H9 (cell line): ENCODE measurements at regions not wholly inside any gene's neighbourhood (a gene's known extent, or its start where the extent isn't known, plus 50 kb on each side); places are given as distances from the start of the nearest gene placed in this dataset.
A peak's percentile ranks its signal among the peaks of the same experiment; 100 is the strongest.

ENCODE experiments used
- DNase-seq: peaks from one replicate; pipeline ENCODE4 v3.0.0-alpha.2; 2017
- H2AFZ ChIP-seq: one replicate; pipeline ENCODE4 v1.6.1; 2013; ENCODE audit warnings: mild to moderate bottlenecking, low read length, control low read depth, moderate library complexity
- H2AK5ac ChIP-seq: 2 replicates; pipeline ENCODE4 v1.6.1; 2013; ENCODE audit warnings: low read length, control low read depth, mixed read lengths; ENCODE audit not compliant: insufficient read length
- H2BK120ac ChIP-seq: one replicate; pipeline ENCODE4 v1.6.1; 2013; ENCODE audit warnings: low read depth, mild to moderate bottlenecking, low read length, control low read depth, inconsistent platforms; ENCODE audit not compliant: poor library complexity, severe bottlenecking
- H2BK12ac ChIP-seq: 2 replicates; pipeline ENCODE4 v1.6.1; 2013; ENCODE audit warnings: low read length, control low read depth, mixed read lengths, low read depth; ENCODE audit not compliant: insufficient read length
- H2BK15ac ChIP-seq: 2 replicates; pipeline ENCODE4 v1.6.1; 2013; ENCODE audit warnings: low read depth, low read length, control low read depth
- H2BK20ac ChIP-seq: one replicate; pipeline ENCODE4 v1.6.1; 2013; ENCODE audit warnings: low read depth, mild to moderate bottlenecking, low read length, control low read depth, inconsistent platforms; ENCODE audit not compliant: poor library complexity, severe bottlenecking
- H2BK5ac ChIP-seq: 2 replicates; pipeline ENCODE4 v1.6.1; 2013; ENCODE audit warnings: low read length, control low read depth, mixed read lengths; ENCODE audit not compliant: insufficient read length
- H3K14ac ChIP-seq: 2 replicates; pipeline ENCODE4 v1.6.1; 2013; ENCODE audit warnings: low read length, control low read depth; ENCODE audit not compliant: insufficient read depth
- H3K18ac ChIP-seq: 2 replicates; pipeline ENCODE4 v1.6.1; 2013; ENCODE audit warnings: low read depth, mild to moderate bottlenecking, mixed read lengths, low read length, control low read depth; ENCODE audit not compliant: insufficient read length
- H3K23ac ChIP-seq: 2 replicates; pipeline ENCODE4 v1.6.1; 2013; ENCODE audit warnings: low read length, control low read depth, mixed read lengths, low read depth; ENCODE audit not compliant: insufficient read length
- H3K23me2 ChIP-seq: 2 replicates; pipeline ENCODE4 v1.6.1; 2013; ENCODE audit warnings: low read depth, mild to moderate bottlenecking, mixed read lengths, low read length, control low read depth; ENCODE audit not compliant: insufficient read length, poor library complexity, severe bottlenecking
- H3K27ac ChIP-seq: 2 replicates; pipeline ENCODE4 v1.5.1; 2013; ENCODE audit warnings: low read length, control low read depth, mixed read lengths, low read depth; ENCODE audit not compliant: insufficient read length
- H3K27me3 ChIP-seq: 2 replicates; pipeline ENCODE4 v1.6.1; 2013; ENCODE audit warnings: low read length, control low read depth, inconsistent platforms; ENCODE audit not compliant: insufficient read depth
- H3K4ac ChIP-seq: 2 replicates; pipeline ENCODE4 v1.6.1; 2013; ENCODE audit warnings: low read depth, mild to moderate bottlenecking, control low read depth, inconsistent platforms, low read length, moderate library complexity
- H3K4me1 ChIP-seq: 2 replicates; pipeline ENCODE4 v1.6.1; 2013; ENCODE audit warnings: low read length, control low read depth, inconsistent platforms; ENCODE audit not compliant: insufficient read depth
- H3K4me2 ChIP-seq: 2 replicates; pipeline ENCODE4 v1.6.1; 2013; ENCODE audit warnings: low read length, control low read depth, mixed read lengths; ENCODE audit not compliant: insufficient read length, insufficient read depth
- H3K56ac ChIP-seq: 2 replicates; pipeline ENCODE4 v1.6.1; 2013; ENCODE audit warnings: low read depth, mild to moderate bottlenecking, mixed read lengths, low read length, control low read depth; ENCODE audit not compliant: insufficient read length
- H3K79me1 ChIP-seq: 2 replicates; pipeline ENCODE4 v1.6.1; 2013; ENCODE audit warnings: low read depth, mild to moderate bottlenecking, moderate library complexity, low read length, control low read depth, inconsistent platforms; ENCODE audit not compliant: insufficient read depth, poor library complexity, severe bottlenecking
- H3K79me2 ChIP-seq: 2 replicates; pipeline ENCODE4 v1.6.1; 2013; ENCODE audit warnings: low read length, control low read depth, inconsistent platforms; ENCODE audit not compliant: insufficient read depth
- H3K9ac ChIP-seq: 2 replicates; pipeline ENCODE4 v1.6.1; 2013; ENCODE audit warnings: low read length, control low read depth, mixed read lengths; ENCODE audit not compliant: insufficient read length; ENCODE audit errors: extremely low read depth
- H3K9me3 ChIP-seq: one replicate; pipeline ENCODE4 v1.6.1; 2013; ENCODE audit warnings: low read depth, low read length, inconsistent platforms; ENCODE audit not compliant: control insufficient read depth
- H3T11ph ChIP-seq: one replicate; pipeline ENCODE4 v1.6.1; 2013; ENCODE audit warnings: mild to moderate bottlenecking, low read length, control low read depth, inconsistent platforms
- H4K20me1 ChIP-seq: one replicate; pipeline ENCODE4 v1.6.1; 2013; ENCODE audit not compliant: control insufficient read depth, insufficient read length, insufficient read depth
- H4K5ac ChIP-seq: 2 replicates; pipeline ENCODE4 v1.6.1; 2013; ENCODE audit warnings: low read depth, mild to moderate bottlenecking, mixed read lengths, low read length, control low read depth; ENCODE audit not compliant: insufficient read length
- H4K8ac ChIP-seq: replicated peaks from 2 replicates; pipeline ENCODE4 v1.6.1; 2013; ENCODE audit warnings: low read length, control low read depth, mixed read lengths, low read depth; ENCODE audit not compliant: insufficient read length
- H4K91ac ChIP-seq: 2 replicates; pipeline ENCODE4 v1.6.1; 2013; ENCODE audit warnings: low read depth, mild to moderate bottlenecking, moderate library complexity, mixed read lengths, low read length, control low read depth; ENCODE audit not compliant: insufficient read length
- H3K27ac Mint-ChIP-seq, 3 experiments: 2 replicates in 2 of 3; 3 replicates in 1 of 3; pipeline ENCODE4 v1.8.0; 2020 to 2021; ENCODE audit warnings: mixed read lengths in 3 of 3, mild to moderate bottlenecking in 1 of 3, moderate library complexity in 1 of 3
- H3K27me3 Mint-ChIP-seq: 2 replicates; pipeline ENCODE4 v1.8.0; 2021; ENCODE audit warnings: low read depth, mild to moderate bottlenecking, moderate library complexity, mixed read lengths
- H3K36me3 Mint-ChIP-seq, 3 experiments: 2 replicates in 2 of 3; 3 replicates in 1 of 3; pipeline ENCODE4 v1.8.0; 2020 to 2021; ENCODE audit warnings: low read depth in 3 of 3, mixed read lengths in 3 of 3; ENCODE audit not compliant: insufficient read depth in 1 of 3
- H3K4me1 Mint-ChIP-seq, 2 experiments: 2 replicates each; pipeline ENCODE4 v1.8.0; 2020; ENCODE audit warnings: mixed read lengths in 2 of 2
- H3K4me3 Mint-ChIP-seq, 2 experiments: 2 replicates in 1 of 2; 3 replicates in 1 of 2; pipeline ENCODE4 v1.8.0; 2020 to 2021; ENCODE audit warnings: mild to moderate bottlenecking in 2 of 2, mixed read lengths in 2 of 2, moderate library complexity in 1 of 2
- H3K9me3 Mint-ChIP-seq, 2 experiments: 2 replicates in 1 of 2; 3 replicates in 1 of 2; pipeline ENCODE4 v1.8.0; 2020; ENCODE audit warnings: mild to moderate bottlenecking in 2 of 2, mixed read lengths in 2 of 2, moderate library complexity in 1 of 2
- CTCF ChIP-seq: fragments of 200-600 bp; sonication (generic); conservative IDR thresholded peaks from 3 replicates; pipeline ENCODE4 v1.8.0; 2021; ENCODE audit warnings: antibody characterized with exemption, mild to moderate bottlenecking
- WGBS: extraction: QIAGEN DNeasy Blood & Tissue Kit; methylation state at CpG from one replicate; pipeline ENCODE4 v1.1.7; 2013; ENCODE audit warnings: missing lambda C conversion rate, low lambda C conversion rate, mixed read lengths; ENCODE audit not compliant: insufficient read length; ENCODE audit errors: extremely low coverage; 5-methylcytosine and 5-hydroxymethylcytosine counted together

GRCh38 chr10:11668847-11669610 lies 57.6 kb upstream of the USP6NL start:
- no peak overlapping the region for H2BK5ac ChIP-seq
- H2BK120ac ChIP-seq = no peak overlapping the region
- no peaks in the 10 kb centered on the region; the same call in 1 of the 2 replicates for H3K27me3 Mint-ChIP-seq
- no CpG with 5 or more reads among the region's 9 CpGs for WGBS
- H3K4ac ChIP-seq = no peak overlapping the region
- H4K91ac ChIP-seq = no peak overlapping the region
- H3K18ac ChIP-seq = no peak overlapping the region
- peaks cover 0 to 6% of the 10 kb centered on the region in 2 experiments; a peak in 3 of 4 replicates for H3K4me1 Mint-ChIP-seq
- no peaks in the 10 kb centered on the region for H3K4me1 ChIP-seq
- H3K14ac ChIP-seq = no peak overlapping the region
- H3K9ac ChIP-seq = no peak overlapping the region
- no peak for DNase-seq
- H3K4me3 Mint-ChIP-seq = no peak overlapping the region
- no peak overlapping the region for H3K27ac ChIP-seq
- H3K56ac ChIP-seq = no peak overlapping the region
- H3K23me2 ChIP-seq = no peaks in the 10 kb centered on the region
- H3K27me3 ChIP-seq = no peaks in the 10 kb centered on the region; the same call in 1 of the 2 replicates
- H2AK5ac ChIP-seq = no peak overlapping the region
- H3K27ac Mint-ChIP-seq = peak overlapping the region in 1 of 3 experiments; percentile 74; a peak in 2 of 7 replicates
- H3K9me3 ChIP-seq = no peaks in the 10 kb centered on the region
- H2BK15ac ChIP-seq = no peak overlapping the region
- no peak overlapping the region for H2BK12ac ChIP-seq
- H3T11ph ChIP-seq = no peak overlapping the region
- H3K9me3 Mint-ChIP-seq = no peaks in the 10 kb centered on the region
- no peaks in the 10 kb centered on the region for H3K36me3 Mint-ChIP-seq
- no peaks in the 10 kb centered on the region for H3K79me1 ChIP-seq
- H3K4me2 ChIP-seq = no peak overlapping the region
- H4K5ac ChIP-seq = no peak overlapping the region
- no peak overlapping the region for H2AFZ ChIP-seq
- no peaks in the 10 kb centered on the region for H3K79me2 ChIP-seq
- H4K20me1 ChIP-seq = no peaks in the 10 kb centered on the region
- no peak overlapping the region for H2BK20ac ChIP-seq
- TF ChIP-seq CTCF = no peak
- H4K8ac ChIP-seq = no peak overlapping the region
- H3K23ac ChIP-seq = no peak overlapping the region
